ENCODE measurements at regions not wholly inside any gene's neighbourhood (a gene's known extent, or its start where the extent isn't known, plus 50 kb on each side); places are given as distances from the start of the nearest gene placed in this dataset.

DNA sequence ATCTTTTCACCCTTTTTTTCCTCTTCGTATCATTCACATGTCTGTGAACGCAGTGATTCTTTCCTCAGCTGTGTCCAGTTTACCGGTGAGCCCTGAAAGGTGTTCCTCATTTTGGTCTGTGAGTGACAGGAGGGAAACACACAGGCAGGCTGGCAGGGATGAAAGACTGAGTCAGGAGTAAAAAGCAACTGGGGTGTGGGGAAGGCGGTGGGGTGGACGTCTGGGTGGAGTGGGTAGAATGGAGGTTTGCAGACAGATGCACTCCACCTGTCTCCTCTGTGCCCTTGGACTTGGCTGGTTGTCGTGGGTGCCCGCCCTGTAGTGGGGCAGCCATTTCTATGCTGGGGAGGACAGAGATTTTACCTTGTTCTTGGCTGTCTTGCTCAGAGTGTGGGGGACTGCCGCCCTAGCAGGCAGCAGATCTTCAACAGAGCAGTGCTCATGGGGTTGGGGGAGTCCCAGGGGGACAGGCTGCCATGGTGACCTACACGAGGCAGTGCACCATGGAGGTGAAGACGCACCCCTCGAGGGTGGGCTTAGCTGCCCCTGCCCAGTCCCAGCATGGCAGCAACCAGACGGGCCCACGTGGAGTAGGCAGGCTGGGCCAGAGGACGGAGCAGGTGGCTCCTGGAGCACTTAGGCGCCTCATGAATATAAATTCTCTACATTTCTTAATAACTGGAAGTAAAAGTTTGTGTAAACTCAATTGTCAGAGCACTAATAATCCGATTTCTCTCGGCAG, 603.7 kb downstream of the TBC1D22A start:
- H3K27ac ChIP-seq (ENCODE audit: low read depth): no peak overlapping the region
- no peak for DNase-seq (ENCODE audit: low spot score)
- peaks cover 7% of the 10 kb centered on the region for H3K27me3 Mint-ChIP-seq (ENCODE audit: insufficient read depth, low read depth, poor library complexity)
- H3K4me1 ChIP-seq (ENCODE audit: insufficient read depth): no peaks in the 10 kb centered on the region
- no peaks in the 10 kb centered on the region; the same call in 2 of the 3 replicates for H3K4me1 Mint-ChIP-seq
- H3K4me2 ChIP-seq: no peak overlapping the region
- ATAC-seq: no peak
- H3F3A ChIP-seq (replicated peaks; ENCODE audit: low read depth): no peaks in the 10 kb centered on the region
- no peak overlapping the region for H3K27ac Mint-ChIP-seq
- H3K9me3 Mint-ChIP-seq: peaks cover 98% of the 10 kb centered on the region
- H3K36me3 Mint-ChIP-seq (ENCODE audit: low read depth): peaks cover 40% of the 10 kb centered on the region
- no peak overlapping the region for H2AFZ ChIP-seq
- no peak overlapping the region for H3K4me3 Mint-ChIP-seq
- H3K27me3 ChIP-seq (ENCODE audit: insufficient read depth): no peaks in the 10 kb centered on the region
- H3K4me3 ChIP-seq: no peak overlapping the region
- TF ChIP-seq EZH2phosphoT487 (IDR thresholded peaks at IDR 0.05; ENCODE audit: unreplicated experiment): no peak
- TF ChIP-seq NANOG (IDR thresholded peaks at IDR 0.05; ENCODE audit: borderline replicate concordance): no peak
- H3K79me2 ChIP-seq (replicated peaks; ENCODE audit: insufficient read depth): no peaks in the 10 kb centered on the region
- H4K20me1 ChIP-seq (replicated peaks; ENCODE audit: insufficient read depth): no peaks in the 10 kb centered on the region
- H3K36me3 ChIP-seq (ENCODE audit: insufficient read depth): no peaks in the 10 kb centered on the region; the same call in 1 of the 2 replicates
- no peaks in the 10 kb centered on the region for H3K9me2 ChIP-seq (ENCODE audit: insufficient read depth)

DNA sequence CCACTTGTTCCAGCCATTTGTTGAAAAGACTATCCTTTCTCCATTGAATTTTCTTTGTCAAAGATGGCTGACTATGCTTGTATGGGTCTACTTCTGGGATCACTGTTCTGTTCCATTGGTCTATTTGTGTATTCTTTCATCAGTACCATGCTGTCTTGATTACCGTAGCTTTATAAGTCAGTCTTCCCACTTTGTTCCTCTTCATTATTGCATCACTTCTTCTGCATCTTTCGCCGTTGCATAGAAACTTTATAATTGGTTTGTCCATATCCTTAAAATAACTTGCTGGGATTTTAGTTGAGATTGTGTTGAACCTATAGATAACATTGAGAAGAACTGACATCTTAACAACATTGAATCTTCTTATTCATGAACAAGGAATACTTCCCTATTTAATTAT, 598.8 kb downstream of the TBC1D22A start:
- TF ChIP-seq ZNF114 (CRISPR knock-in tag; IDR thresholded peaks at IDR 0.05) (no peak), STAT1 (IDR thresholded peaks at IDR 0.05; ENCODE audit: unreplicated experiment) (no peak), JUNB (IDR thresholded peaks at IDR 0.05; ENCODE audit: unreplicated experiment) (no peak)
- Mint-ChIP-seq H3K4me3 (no peak overlapping the region), H3K36me3 (ENCODE audit: low read depth) (peaks cover 40% of the 10 kb centered on the region), H3K27me3 (ENCODE audit: insufficient read depth, low read depth, poor library complexity) (peaks cover 3% of the 10 kb centered on the region), H3K9me3 (peaks cover 98% of the 10 kb centered on the region), H3K4me1 (no peaks in the 10 kb centered on the region), H3K27ac (no peak overlapping the region)
- Histone ChIP-seq H3K79me2 (replicated peaks; ENCODE audit: insufficient read depth) (no peaks in the 10 kb centered on the region), H2AFZ (no peak overlapping the region), H3K36me3 (ENCODE audit: insufficient read depth) (no peaks in the 10 kb centered on the region; the same call in 1 of the 2 replicates), H3K4me1 (ENCODE audit: insufficient read depth) (no peaks in the 10 kb centered on the region), H3K27me3 (ENCODE audit: insufficient read depth) (no peaks in the 10 kb centered on the region), H3K4me2 (no peak overlapping the region), H3K4me3 (no peak overlapping the region), H3K9me2 (ENCODE audit: insufficient read depth) (no peaks in the 10 kb centered on the region), H3F3A (replicated peaks; ENCODE audit: low read depth) (no peaks in the 10 kb centered on the region), H3K27ac (ENCODE audit: low read depth) (no peak overlapping the region), H4K20me1 (replicated peaks; ENCODE audit: insufficient read depth) (no peaks in the 10 kb centered on the region)
- ATAC-seq: no peak
- DNase-seq (ENCODE audit: low spot score): no peak

DNA sequence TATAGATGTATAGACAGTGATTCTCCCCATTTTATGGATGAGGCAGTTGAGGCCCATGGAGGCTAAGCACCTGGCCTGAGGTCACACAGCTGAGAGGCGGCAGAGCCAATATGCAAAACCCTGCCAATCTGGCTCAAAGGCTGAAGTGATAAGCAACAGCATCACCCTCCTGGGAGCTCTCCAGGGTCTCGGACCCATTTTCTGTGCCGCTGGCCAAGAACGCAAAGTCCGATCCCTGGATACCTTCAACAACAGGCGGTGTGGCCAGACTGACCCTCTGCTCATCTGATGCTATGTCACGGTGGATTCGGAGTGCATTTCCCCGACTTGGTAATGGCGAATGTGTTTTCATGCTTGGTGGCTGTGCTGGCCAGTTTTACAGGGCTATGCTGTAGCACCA, 595.0 kb downstream of the TBC1D22A start:
- H3K4me1 ChIP-seq (ENCODE audit: insufficient read depth): no peaks in the 10 kb centered on the region
- H3K4me2 ChIP-seq: no peak overlapping the region
- Mint-ChIP-seq H3K4me1 (no peaks in the 10 kb centered on the region), H3K4me3 (no peak overlapping the region), H3K9me3 (peaks cover 100% of the 10 kb centered on the region), H3K27me3 (ENCODE audit: insufficient read depth, low read depth, poor library complexity) (no peaks in the 10 kb centered on the region), H3K36me3 (ENCODE audit: low read depth) (peaks cover 47% of the 10 kb centered on the region), H3K27ac (no peak overlapping the region)
- H3K4me3 ChIP-seq: no peak overlapping the region
- no peak for ATAC-seq
- no peaks in the 10 kb centered on the region for H3K79me2 ChIP-seq (replicated peaks; ENCODE audit: insufficient read depth)
- H2AFZ ChIP-seq: no peak overlapping the region
- H3F3A ChIP-seq (replicated peaks; ENCODE audit: low read depth): no peaks in the 10 kb centered on the region
- H3K27me3 ChIP-seq (ENCODE audit: insufficient read depth): no peaks in the 10 kb centered on the region
- H3K27ac ChIP-seq (ENCODE audit: low read depth): no peak overlapping the region
- H3K36me3 ChIP-seq (ENCODE audit: insufficient read depth): no peaks in the 10 kb centered on the region; the same call in 1 of the 2 replicates
- no peaks in the 10 kb centered on the region for H4K20me1 ChIP-seq (replicated peaks; ENCODE audit: insufficient read depth)
- H3K9me2 ChIP-seq (ENCODE audit: insufficient read depth): no peaks in the 10 kb centered on the region
- DNase-seq (ENCODE audit: low spot score): no peak
- TF ChIP-seq ZNF331 (CRISPR knock-in tag; IDR thresholded peaks at IDR 0.05; ENCODE audit: low read depth) (no peak), STAT1 (IDR thresholded peaks at IDR 0.05; ENCODE audit: unreplicated experiment) (no peak), EZH2phosphoT487 (IDR thresholded peaks at IDR 0.05; ENCODE audit: unreplicated experiment) (no peak)
- TF ChIP-seq, protein P1, sequence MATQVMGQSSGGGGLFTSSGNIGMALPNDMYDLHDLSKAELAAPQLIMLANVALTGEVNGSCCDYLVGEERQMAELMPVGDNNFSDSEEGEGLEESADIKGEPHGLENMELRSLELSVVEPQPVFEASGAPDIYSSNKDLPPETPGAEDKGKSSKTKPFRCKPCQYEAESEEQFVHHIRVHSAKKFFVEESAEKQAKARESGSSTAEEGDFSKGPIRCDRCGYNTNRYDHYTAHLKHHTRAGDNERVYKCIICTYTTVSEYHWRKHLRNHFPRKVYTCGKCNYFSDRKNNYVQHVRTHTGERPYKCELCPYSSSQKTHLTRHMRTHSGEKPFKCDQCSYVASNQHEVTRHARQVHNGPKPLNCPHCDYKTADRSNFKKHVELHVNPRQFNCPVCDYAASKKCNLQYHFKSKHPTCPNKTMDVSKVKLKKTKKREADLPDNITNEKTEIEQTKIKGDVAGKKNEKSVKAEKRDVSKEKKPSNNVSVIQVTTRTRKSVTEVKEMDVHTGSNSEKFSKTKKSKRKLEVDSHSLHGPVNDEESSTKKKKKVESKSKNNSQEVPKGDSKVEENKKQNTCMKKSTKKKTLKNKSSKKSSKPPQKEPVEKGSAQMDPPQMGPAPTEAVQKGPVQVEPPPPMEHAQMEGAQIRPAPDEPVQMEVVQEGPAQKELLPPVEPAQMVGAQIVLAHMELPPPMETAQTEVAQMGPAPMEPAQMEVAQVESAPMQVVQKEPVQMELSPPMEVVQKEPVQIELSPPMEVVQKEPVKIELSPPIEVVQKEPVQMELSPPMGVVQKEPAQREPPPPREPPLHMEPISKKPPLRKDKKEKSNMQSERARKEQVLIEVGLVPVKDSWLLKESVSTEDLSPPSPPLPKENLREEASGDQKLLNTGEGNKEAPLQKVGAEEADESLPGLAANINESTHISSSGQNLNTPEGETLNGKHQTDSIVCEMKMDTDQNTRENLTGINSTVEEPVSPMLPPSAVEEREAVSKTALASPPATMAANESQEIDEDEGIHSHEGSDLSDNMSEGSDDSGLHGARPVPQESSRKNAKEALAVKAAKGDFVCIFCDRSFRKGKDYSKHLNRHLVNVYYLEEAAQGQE (IDR thresholded peaks at IDR 0.05; ENCODE audit: unreplicated experiment): no peak

Measured in GM23338 (cell line).